IPS DF 19.7 (cell line): ENCODE measurements at regions not wholly inside any gene's neighbourhood (a gene's known extent, or its start where the extent isn't known, plus 50 kb on each side); places are given as distances from the start of the nearest gene placed in this dataset.
"Not testable (repeated sequence)": the region's sequence is repeated elsewhere in the genome, so short reads cannot be mapped to it uniquely, and the experiment has no call there.

Source experiments
- DNase-seq: peaks from one replicate; pipeline ENCODE4 v3.0.0-alpha.2; 2013; ENCODE audit warnings: low read depth, low spot score

GRCh38 chr12:92232371-92232932 lies 86.8 kb upstream of the BTG1 start:
- DNase-seq: not testable (repeated sequence)

- not testable (repeated sequence) for DNase-seq
Measured at GRCh38 chr12:92231945-92232344, 86.3 kb upstream of the BTG1 start.

GRCh38 chr12:92231532-92231931 lies 85.9 kb upstream of the BTG1 start:
- not testable (repeated sequence) for DNase-seq

GRCh38 chr12:92229381-92229780 lies 83.7 kb upstream of the BTG1 start:
- DNase-seq: no peak

- no peak for DNase-seq
Measured at GRCh38 chr12:92226961-92227360, 81.3 kb upstream of the BTG1 start.

GRCh38 chr12:92226071-92226661 lies 80.5 kb upstream of the BTG1 start:
- DNase-seq: no peak

GRCh38 chr12:92224685-92225331 lies 79.2 kb upstream of the BTG1 start:
- no peak for DNase-seq

- no peak for DNase-seq
Measured at GRCh38 chr12:92223481-92223880, 77.8 kb upstream of the BTG1 start.

GRCh38 chr12:92221656-92222315 lies 76.1 kb upstream of the BTG1 start:
- DNase-seq: no peak

- DNase-seq: no peak
Measured at GRCh38 chr12:92218394-92219077, 72.9 kb upstream of the BTG1 start.

- DNase-seq: no peak
Measured at GRCh38 chr12:92216092-92216491, 70.4 kb upstream of the BTG1 start.

- no peak for DNase-seq
Measured at GRCh38 chr12:92215358-92215757, 69.7 kb upstream of the BTG1 start.

- no peak for DNase-seq
Measured at GRCh38 chr12:92213166-92213565, 67.5 kb upstream of the BTG1 start.

- no peak for DNase-seq
Measured at GRCh38 chr12:92210071-92210470, 64.4 kb upstream of the BTG1 start.

- DNase-seq: no peak
Measured at GRCh38 chr12:92208613-92209121, 63.0 kb upstream of the BTG1 start.

- no peak for DNase-seq
Measured at GRCh38 chr12:92206596-92206995, 61.0 kb upstream of the BTG1 start.

GRCh38 chr12:92206011-92206410 lies 60.4 kb upstream of the BTG1 start:
- DNase-seq: no peak

- no peak for DNase-seq
Measured at GRCh38 chr12:92199819-92200576, 54.4 kb upstream of the BTG1 start.

- no peak for DNase-seq
Measured at GRCh38 chr12:92197815-92198214, 52.2 kb upstream of the BTG1 start.

- DNase-seq: no peak
Measured at GRCh38 chr12:92196368-92196767, 50.7 kb upstream of the BTG1 start.
